Stimulated activated CD4-positive, alpha-beta T cell treated with anti-CD3 and anti-CD28 coated beads, Interleukin-12 subunit alpha, Interleukin-12 subunit beta, amount 100 ng/mL, for 48 hours (primary cell): ENCODE measurements at regions not wholly inside any gene's neighbourhood (a gene's known extent, or its start where the extent isn't known, plus 50 kb on each side); places are given as distances from the start of the nearest gene placed in this dataset.

Experiments used
- DNase-seq, 3 donors: peaks; one replicate each; pipeline ENCODE4 v3.0.0-alpha.2; 2020; ENCODE audit warnings: low read depth in 2 of 3, low spot score in 1 of 3

GRCh38 chr7:13028825-13029099 is 341.3 kb downstream of the ARL4A start:
- DNase-seq = no peak

GRCh38 chr7:13031468-13031867 is 344.0 kb downstream of the ARL4A start:
- DNase-seq = no peak

DNA sequence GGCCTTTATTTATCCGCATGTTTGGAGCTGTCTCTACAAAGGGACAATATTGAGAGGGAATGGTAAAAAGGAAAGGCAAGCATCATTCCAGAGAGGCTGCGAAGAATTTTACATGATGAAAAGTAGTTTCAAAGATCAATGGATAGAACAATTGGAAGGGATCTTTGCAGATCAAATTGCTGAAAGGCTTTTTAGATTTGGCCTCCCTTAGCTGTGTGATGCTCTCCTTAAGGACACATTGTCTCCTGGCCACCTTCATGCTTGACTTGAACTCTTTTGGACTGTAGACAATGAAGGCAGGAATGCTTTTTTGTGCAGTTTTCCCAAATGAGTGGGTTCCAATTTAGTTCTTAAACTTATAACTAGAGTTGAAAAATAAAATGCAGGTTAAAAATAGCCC is 344.7 kb downstream of the ARL4A start:
- DNase-seq = no peak

DNA sequence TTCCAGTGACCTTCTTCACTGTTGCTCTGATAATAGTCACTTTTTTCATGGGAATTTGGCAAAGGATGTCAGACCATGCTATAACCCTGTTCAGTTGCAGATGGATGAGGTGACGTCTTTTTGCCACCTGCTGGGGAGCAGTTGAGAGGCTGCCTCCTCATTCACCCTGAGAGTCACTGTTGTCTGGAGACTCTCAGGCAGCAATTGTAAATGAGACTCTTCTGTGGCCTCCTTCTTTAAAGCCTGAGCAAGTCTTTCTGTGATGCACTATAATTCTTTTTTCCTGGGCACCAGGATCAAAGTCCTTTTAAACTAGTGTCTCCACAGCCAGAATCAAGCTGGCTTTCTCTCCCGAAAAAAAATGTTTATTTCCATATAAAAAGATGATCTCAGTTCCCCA is 345.1 kb downstream of the ARL4A start:
- no peak for DNase-seq

DNA sequence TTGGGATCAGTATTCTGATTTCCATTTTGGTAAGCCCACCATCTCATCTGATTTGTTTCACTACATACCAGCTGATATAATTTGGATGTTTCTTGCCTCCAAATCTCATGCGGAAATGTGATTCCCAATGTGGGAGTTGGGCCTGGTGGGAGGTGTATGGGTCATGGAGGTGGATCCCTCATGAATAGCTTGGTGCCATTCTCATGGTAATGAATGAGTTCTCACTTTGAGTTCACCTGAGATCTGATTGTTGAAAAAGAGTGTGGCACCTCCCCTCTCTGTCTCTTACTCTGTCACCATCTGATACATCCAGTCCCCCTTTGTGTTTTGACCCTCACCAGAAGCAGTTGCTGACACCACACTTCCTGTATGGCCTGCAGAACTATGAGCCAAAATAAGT is 347.3 kb downstream of the ARL4A start:
- DNase-seq = no peak

DNA sequence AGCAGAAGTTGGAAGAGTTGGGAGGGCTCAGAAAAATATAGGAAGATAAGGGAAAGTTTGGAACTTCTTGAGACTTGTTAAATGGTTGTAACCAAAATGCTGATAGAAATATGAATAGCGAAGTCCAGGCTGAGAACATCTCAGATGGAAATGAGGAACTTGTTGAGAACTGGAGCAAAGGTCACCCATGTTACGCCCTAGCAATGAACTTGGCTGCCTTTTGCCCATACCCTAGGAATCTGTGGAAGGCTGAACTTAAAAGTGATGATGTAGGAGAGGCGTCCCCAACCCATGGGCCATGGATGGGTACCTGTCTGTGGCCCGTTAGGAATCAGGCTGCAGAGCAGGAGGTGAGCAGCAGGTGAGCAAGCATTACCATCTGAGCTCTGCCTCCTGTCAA is 347.8 kb downstream of the ARL4A start:
- DNase-seq = no peak

DNA sequence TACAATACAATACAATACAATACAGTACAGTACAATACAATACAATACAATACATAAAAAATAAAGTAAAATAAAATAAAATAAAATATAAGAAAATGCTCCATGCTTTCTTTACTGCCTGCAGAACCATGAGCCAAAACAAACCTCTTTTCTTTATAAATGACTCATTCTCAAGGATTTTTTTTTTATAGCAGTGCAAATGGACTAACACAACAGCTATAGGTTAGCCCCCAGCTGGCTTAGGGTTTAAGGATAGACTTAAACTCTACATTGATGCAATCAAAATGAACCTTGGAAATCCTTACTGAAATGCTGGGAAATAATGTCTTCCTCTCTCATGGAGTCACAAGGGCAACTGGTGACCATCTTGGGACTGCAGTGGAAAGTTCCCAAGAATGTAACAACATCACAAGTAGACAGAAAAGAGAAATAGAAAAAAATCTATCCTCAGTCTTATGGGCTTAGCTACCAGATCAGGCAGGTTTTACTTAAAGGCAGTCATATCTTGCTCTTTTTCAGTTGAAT is 348.9 kb downstream of the ARL4A start:
- DNase-seq = no peak

- DNase-seq = no peak
Measured at GRCh38 chr7:13037216-13037615, 349.8 kb downstream of the ARL4A start.

DNA sequence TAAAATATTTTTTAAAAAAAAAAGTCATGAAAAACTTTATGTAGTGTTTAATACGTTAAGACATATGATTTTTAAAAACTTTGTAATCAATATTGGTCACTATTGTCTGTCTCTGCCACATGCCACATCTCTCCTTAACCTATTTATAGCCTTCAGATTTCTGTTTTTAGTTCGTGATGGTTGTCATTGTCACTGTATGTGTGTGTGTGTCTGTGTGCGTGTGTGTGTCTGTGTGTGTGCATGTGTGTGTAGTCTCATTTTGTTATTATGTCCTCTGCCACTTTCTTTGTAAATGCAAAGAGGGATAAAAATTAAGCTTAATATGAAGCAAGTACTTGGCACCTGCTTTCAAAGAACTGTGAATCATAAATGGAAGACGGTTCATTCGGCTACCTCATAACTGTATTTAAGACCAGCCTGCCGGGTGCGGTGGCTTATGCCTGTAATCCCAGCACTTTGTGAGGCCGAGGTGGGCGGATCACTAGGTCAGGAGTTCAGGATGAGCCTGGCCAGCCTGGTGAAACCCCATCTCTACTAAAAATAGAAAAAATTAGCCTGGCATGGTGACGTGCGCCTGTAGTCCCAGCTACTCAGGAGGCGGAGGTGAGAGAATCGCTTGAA is 354.0 kb downstream of the ARL4A start:
- no peak for DNase-seq

GRCh38 chr7:13042605-13043236 is 355.3 kb downstream of the ARL4A start:
- DNase-seq = no peak

DNA sequence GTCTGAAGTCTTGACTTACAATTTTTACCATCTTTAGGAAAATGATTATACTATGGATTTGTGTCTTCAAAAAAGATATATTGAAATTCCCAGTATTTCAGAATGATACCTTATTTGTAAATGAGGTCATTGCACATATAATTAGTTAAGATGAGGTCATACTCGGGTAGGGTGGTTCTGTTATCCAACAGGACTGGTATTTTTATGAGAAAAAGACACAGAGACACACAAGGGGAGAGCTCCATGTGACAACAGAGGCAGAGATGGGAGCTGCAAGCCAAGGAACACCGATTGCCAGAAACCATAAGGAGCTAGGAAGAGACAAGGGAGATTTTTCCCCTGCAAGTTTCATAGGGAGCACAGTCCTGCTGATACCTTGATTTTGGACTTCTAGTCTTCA is 356.9 kb downstream of the ARL4A start:
- no peak for DNase-seq

DNA sequence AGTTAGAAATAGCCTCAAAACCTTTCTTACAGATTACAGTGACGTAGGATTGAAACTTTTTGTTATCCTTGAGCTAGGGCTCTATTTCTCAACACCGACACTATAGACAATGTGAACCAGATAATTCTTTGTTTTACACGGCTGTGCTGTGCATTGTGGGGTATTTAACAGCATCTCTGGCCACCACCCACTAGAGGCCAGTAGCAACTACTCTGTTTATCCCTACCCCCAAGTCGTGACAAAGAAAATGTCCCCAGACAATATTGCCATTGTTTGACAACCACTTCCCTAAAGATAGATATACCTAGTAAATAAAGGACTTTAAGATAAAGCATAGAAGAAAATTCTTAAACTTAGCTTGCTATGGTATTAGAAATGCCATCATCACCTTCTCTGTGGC is 359.6 kb downstream of the ARL4A start:
- DNase-seq = no peak

DNA sequence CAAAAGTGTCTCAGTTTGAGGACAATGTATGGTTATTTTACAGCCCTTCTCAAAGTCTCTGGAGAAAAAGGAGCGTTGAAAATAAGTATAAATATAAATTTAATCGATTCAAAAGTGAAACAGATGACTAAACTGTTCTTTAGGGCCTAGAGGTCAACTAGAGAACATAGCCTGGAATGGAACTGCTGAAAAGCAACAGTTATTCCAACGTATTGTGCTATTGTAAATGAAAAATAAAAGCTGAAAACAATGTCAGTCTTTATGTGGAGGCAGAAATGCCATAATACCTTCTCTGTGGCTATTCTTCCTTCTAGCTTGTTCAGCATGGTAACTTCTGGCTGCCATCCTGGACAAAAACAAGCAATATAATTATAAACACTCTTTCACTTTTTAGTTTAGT is 362.5 kb downstream of the ARL4A start:
- DNase-seq = no peak

DNA sequence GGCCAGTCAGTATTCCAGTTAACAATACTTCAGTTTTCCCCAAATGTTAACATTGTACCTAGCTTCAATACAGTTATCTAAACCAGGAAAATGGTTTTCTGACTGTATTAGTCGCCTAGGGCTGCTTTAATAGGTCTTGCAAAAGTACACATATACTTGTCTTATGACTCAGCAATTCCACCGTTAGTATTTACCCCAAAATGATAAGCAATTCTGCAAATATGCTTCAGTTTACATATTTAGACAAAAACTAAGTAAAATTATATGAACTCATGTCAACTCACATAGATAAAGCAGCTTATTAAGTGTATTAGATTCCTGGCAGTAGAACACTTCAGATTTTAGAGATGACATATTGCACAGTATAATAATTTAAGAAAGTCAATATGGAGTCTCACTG is 363.3 kb downstream of the ARL4A start:
- DNase-seq = no peak

DNA sequence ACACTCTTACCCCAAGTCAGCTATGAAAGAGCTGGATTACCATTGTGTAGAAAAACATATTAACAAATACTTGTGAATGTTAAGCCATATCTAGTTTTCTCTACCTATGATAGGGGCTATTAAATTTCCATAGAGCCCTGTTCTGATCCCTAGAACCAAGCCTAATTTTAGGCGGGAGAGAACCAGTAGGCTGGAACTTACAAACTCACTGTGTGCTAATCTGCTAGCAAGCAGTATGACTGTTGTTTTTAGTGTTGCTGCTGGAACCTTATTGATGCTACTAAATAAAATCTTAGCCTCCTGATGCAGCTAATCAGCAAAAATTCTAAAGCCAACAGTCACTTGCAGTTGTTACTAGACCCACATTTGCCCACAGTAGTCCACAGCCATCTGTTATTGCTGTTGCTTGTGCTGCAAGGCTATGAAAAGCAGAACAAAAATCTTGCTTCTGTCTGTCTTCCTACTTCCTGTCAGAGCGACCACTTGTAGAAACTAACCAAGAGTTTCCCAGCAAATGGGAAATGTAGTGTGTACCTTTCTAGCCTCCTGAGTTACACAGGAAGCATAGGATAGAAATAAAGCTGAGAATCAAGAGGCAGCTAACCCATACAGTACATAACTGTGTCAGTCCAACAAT is 368.4 kb downstream of the ARL4A start:
- no peak for DNase-seq

- no peak for DNase-seq
Measured at GRCh38 chr7:13057462-13058200, 370.2 kb downstream of the ARL4A start.

DNA sequence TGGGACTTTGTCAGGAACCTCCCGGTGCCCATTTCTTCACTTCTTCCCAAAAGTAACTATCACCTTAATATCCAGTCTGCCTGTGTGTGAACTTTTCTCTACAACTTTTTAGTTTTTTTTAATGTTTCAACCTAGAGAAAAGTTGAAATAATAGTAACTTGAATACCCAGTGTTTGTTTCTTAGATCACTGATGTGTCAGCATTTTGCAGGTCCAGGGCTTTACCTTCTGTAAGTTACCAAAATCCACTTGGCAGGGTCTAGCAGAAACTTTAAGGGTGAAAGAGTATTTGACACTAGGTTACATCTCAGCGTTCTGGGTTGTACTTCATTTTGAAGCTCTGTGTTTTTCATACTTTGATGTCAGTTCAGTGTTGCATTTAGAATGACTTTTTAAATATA is 372.7 kb downstream of the ARL4A start:
- DNase-seq = no peak

DNA sequence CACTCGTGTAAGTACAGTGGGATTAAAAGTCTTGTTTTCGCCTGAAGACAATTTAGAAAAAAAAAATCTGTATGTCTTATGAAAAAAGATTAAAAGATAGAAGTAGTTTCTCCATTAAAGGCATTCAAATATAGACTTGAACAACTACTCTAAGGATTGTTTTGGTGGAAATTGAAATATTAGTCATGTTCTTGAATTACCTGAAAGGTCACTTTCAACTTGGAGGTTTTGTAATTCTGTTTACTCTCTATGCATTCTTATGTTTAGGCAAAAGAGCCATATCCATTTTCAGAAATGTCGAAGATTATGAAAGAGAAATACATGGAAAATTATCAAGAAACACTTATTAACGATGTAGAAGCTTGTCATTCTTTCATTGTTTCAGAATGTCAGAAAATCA is 373.7 kb downstream of the ARL4A start:
- DNase-seq = no peak

DNA sequence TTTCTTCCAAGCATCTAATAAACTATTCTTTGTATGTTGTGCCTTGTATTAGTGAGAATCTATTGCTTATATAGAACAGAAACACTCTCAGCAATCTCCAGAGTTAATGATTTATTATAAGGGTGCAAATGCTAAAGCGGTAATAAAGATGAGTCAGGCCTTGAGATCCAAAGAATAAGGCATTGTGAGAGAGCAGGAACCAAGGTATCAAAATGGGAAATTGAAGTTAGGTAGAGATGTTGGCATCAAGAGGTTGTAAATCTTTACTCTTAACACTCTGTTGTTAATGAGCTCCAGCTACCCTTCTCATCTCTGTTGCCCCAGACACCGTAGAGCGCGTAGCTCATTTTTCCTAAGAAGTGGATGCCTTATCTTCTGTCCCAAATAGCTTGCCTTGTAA is 375.2 kb downstream of the ARL4A start:
- no peak for DNase-seq

GRCh38 chr7:13067036-13067435 is 379.6 kb downstream of the ARL4A start:
- DNase-seq = no peak

GRCh38 chr7:13068032-13068431 is 380.6 kb downstream of the ARL4A start:
- DNase-seq = no peak

DNA sequence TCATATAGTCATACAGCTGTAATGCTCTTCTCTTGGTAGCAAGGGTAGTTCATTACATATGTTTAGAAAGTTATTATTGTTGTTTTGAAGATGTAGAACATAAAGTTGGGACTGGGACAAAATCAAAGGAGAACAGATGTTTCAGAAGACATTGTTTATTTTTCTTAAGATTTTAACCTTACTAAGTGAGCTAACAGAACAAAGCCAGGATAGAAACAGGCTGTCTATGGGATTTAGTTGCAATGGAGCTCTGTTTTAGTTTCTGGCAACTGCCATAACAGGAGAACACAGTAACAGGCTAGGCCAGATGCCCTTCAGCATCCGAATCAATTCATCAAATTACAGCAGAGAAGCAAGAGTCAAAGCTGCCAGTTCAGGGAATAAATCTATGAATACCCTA is 382.4 kb downstream of the ARL4A start:
- no peak for DNase-seq
